GM23248 (cell line): ENCODE measurements at regions not wholly inside any gene's neighbourhood (a gene's known extent, or its start where the extent isn't known, plus 50 kb on each side); places are given as distances from the start of the nearest gene placed in this dataset.

Experiments
- EZH2 ChIP-seq: fragments of 200-600 bp; sonication (generic); IDR thresholded peaks from 2 replicates; pipeline ENCODE4 v1.6.1; 2018; ENCODE audit warnings: antibody characterized with exemption, mild to moderate bottlenecking; ENCODE audit not compliant: insufficient read depth, poor library complexity, severe bottlenecking
- EZH2phosphoT487 ChIP-seq: fragments of 200-600 bp; sonication (generic); IDR thresholded peaks from 2 replicates; pipeline ENCODE4 v1.6.1; 2018; ENCODE audit warnings: antibody characterized with exemption, moderate library complexity, mild to moderate bottlenecking, low read depth; ENCODE audit not compliant: insufficient read depth

DNA sequence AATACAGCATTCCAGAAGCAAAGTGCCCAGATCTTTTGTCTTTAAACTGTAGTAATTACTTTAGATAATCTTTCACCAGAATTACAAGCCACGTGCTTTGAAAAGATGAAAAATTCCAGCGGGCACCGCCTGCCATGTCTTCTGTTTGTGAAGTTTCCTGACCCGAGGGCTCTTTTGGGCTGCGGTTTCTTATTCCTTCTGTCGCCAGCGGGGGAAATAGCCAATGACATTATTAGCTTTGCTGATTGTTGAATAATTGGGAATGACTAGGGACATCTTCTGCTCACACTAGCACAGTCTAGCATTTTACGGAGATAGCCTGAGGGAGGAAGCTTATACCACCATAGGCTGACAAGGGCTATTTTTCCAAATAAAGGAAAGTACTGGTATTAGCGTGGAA, 124.7 kb downstream of the SAMD5 start:
- TF ChIP-seq EZH2 (no peak), EZH2phosphoT487 (no peak)
